Neural cell (in vitro differentiated cells): ENCODE measurements at regions not wholly inside any gene's neighbourhood (a gene's known extent, or its start where the extent isn't known, plus 50 kb on each side); places are given as distances from the start of the nearest gene placed in this dataset.

Experiments
- H2AFZ ChIP-seq: fragments of 200-600, 300-800 bp; sonication (generic), shearing (Covaris generic); 2 replicates; pipeline ENCODE4 v1.6.0; 2014; ENCODE audit warnings: low read depth, mild to moderate bottlenecking, antibody characterized with exemption, low read length, moderate library complexity
- H3F3A ChIP-seq: fragments of 200-600 bp; shearing (Covaris generic); 2 replicates; pipeline ENCODE4 v1.6.1; 2016; ENCODE audit warnings: mild to moderate bottlenecking, moderate library complexity, mixed read lengths, antibody characterized with exemption, low read length; ENCODE audit not compliant: insufficient read depth, poor library complexity, severe bottlenecking
- H3K27ac ChIP-seq: fragments of 200-600, 300-800 bp; sonication (generic), shearing (Covaris generic); 2 replicates; pipeline ENCODE4 v1.5.1; 2014; ENCODE audit warnings: mild to moderate bottlenecking, low read length, moderate library complexity
- H3K27me3 ChIP-seq: fragments of 300-800, 200-600 bp; sonication (generic), shearing (Covaris generic); 2 replicates; pipeline ENCODE4 v1.6.0; 2014; ENCODE audit warnings: mild to moderate bottlenecking, low read depth, low read length, moderate library complexity; ENCODE audit not compliant: insufficient read depth
- H3K36me3 ChIP-seq: fragments of 300-800, 200-600 bp; sonication (generic), shearing (Covaris generic); 2 replicates; pipeline ENCODE4 v1.5.1; 2014; ENCODE audit warnings: mild to moderate bottlenecking, antibody characterized with exemption, low read length, moderate library complexity; ENCODE audit not compliant: insufficient read depth
- H3K4me2 ChIP-seq: fragments of 300-800, 200-600 bp; sonication (generic), shearing (Covaris generic); 2 replicates; pipeline ENCODE4 v1.6.0; 2014; ENCODE audit warnings: mild to moderate bottlenecking, low read length
- H3K4me3 ChIP-seq: fragments of 300-800, 200-600 bp; sonication (generic), shearing (Covaris generic); 2 replicates; pipeline ENCODE4 v1.5.1; 2014; ENCODE audit warnings: mild to moderate bottlenecking, low read length, moderate library complexity
- H3K79me2 ChIP-seq: fragments of 200-600 bp; shearing (Covaris generic); replicated peaks from 2 replicates; pipeline ENCODE4 v1.6.0; 2014; ENCODE audit warnings: mild to moderate bottlenecking, low read length, moderate library complexity; ENCODE audit not compliant: insufficient read depth
- H3K9ac ChIP-seq: fragments of 300-800, 200-600 bp; sonication (generic), shearing (Covaris generic); 2 replicates; pipeline ENCODE4 v1.6.1; 2016; ENCODE audit warnings: mild to moderate bottlenecking, low read length, mixed read lengths
- H3K9me2 ChIP-seq: fragments of 200-600 bp; shearing (Covaris generic); 2 replicates; pipeline ENCODE4 v1.6.1; 2016; ENCODE audit warnings: mild to moderate bottlenecking, low read length, mixed read lengths; ENCODE audit not compliant: insufficient read depth
- H3K9me3 ChIP-seq: fragments of 200-600, 300-800 bp; sonication (generic), shearing (Covaris generic); 2 replicates; pipeline ENCODE4 v1.6.1; 2016; ENCODE audit warnings: mild to moderate bottlenecking, mixed run types, low read length, moderate library complexity, mixed read lengths
- H4K20me1 ChIP-seq: fragments of 200-600 bp; shearing (Covaris generic); 2 replicates; pipeline ENCODE4 v1.6.1; 2016; ENCODE audit warnings: mild to moderate bottlenecking, mixed run types; ENCODE audit not compliant: insufficient read depth
- EP300 ChIP-seq: fragments of 450-650 bp; conservative IDR thresholded peaks from 2 replicates; pipeline ENCODE4 v1.6.1; 2014; ENCODE audit warnings: antibody characterized with exemption, mild to moderate bottlenecking, moderate library complexity; ENCODE audit not compliant: poor library complexity, severe bottlenecking
- EZH2 ChIP-seq: fragments of 200-600, 300-800 bp; shearing (Covaris generic), sonication (generic); IDR thresholded peaks from 2 replicates; pipeline ENCODE4 v1.6.1; 2014; ENCODE audit warnings: antibody characterized with exemption, low read length, borderline replicate concordance, mild to moderate bottlenecking; ENCODE audit not compliant: insufficient read depth, poor library complexity, severe bottlenecking
- MXI1 ChIP-seq: fragments of 450-650 bp; conservative IDR thresholded peaks from 2 replicates; pipeline ENCODE4 v1.6.1; 2014; ENCODE audit warnings: antibody characterized with exemption, mild to moderate bottlenecking; ENCODE audit not compliant: poor library complexity, severe bottlenecking
- POLR2AphosphoS5 ChIP-seq: IDR thresholded peaks from 2 replicates; pipeline ENCODE4 v1.6.1; 2012
- RAD21 ChIP-seq: fragments of 450-650 bp; conservative IDR thresholded peaks from 2 replicates; pipeline ENCODE4 v1.6.1; 2014; ENCODE audit warnings: antibody characterized with exemption, mild to moderate bottlenecking, moderate library complexity
- SMC3 ChIP-seq: fragments of 450-650 bp; conservative IDR thresholded peaks from 2 replicates; pipeline ENCODE4 v1.6.1; 2014; ENCODE audit warnings: antibody characterized with exemption, mild to moderate bottlenecking, moderate library complexity; ENCODE audit not compliant: poor library complexity
- TAF1 ChIP-seq: IDR thresholded peaks from 2 replicates; pipeline ENCODE4 v1.6.1; 2012; ENCODE audit warnings: low read depth
- TF ChIP-seq, protein P1 (sequence below): fragments of 450-650 bp; IDR thresholded peaks from 2 replicates; pipeline ENCODE4 v1.5.1; 2014; ENCODE audit warnings: antibody characterized with exemption, mild to moderate bottlenecking, moderate library complexity; ENCODE audit not compliant: poor library complexity, severe bottlenecking
- TF ChIP-seq, protein P2 (sequence below): IDR thresholded peaks from 2 replicates; pipeline ENCODE4 v1.6.1; 2012; ENCODE audit warnings: borderline replicate concordance

DNA sequence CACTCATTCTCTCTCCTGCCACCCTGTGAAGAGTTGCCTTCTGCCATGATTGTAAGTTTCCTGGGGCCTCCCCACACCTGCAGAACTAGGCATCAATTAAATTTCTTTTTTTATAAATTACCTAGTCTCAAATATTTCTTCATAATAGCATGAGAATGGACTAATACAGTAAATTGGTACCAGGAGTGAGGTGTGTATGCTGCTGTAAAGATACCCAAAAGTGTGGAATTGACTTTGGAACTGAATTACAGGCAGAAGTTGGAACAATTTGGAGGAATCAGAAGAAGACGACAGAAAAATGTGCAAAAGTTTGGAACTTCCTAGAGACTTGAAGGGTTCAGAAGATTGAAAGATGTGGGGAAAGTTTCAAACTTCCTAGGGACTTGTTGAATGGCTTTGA, 308.1 kb upstream of the TMPRSS15 start:
- Histone ChIP-seq H3K4me3 (no peak overlapping the region), H3K9ac (no peak overlapping the region), H3K4me2 (no peak overlapping the region), H3K79me2 (no peaks in the 10 kb centered on the region), H3F3A (no peaks in the 10 kb centered on the region), H3K9me2 (no peaks in the 10 kb centered on the region), H4K20me1 (no peaks in the 10 kb centered on the region), H2AFZ (no peak overlapping the region), H3K36me3 (no peaks in the 10 kb centered on the region), H3K27ac (no peak overlapping the region), H3K9me3 (no peaks in the 10 kb centered on the region), H3K27me3 (no peaks in the 10 kb centered on the region)
- TF ChIP-seq, protein P1, sequence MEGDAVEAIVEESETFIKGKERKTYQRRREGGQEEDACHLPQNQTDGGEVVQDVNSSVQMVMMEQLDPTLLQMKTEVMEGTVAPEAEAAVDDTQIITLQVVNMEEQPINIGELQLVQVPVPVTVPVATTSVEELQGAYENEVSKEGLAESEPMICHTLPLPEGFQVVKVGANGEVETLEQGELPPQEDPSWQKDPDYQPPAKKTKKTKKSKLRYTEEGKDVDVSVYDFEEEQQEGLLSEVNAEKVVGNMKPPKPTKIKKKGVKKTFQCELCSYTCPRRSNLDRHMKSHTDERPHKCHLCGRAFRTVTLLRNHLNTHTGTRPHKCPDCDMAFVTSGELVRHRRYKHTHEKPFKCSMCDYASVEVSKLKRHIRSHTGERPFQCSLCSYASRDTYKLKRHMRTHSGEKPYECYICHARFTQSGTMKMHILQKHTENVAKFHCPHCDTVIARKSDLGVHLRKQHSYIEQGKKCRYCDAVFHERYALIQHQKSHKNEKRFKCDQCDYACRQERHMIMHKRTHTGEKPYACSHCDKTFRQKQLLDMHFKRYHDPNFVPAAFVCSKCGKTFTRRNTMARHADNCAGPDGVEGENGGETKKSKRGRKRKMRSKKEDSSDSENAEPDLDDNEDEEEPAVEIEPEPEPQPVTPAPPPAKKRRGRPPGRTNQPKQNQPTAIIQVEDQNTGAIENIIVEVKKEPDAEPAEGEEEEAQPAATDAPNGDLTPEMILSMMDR: no peak
- TF ChIP-seq SMC3 (no peak), EP300 (no peak), MXI1 (no peak), EZH2 (no peak), TAF1 (no peak), POLR2AphosphoS5 (no peak), RAD21 (no peak)
- TF ChIP-seq, protein P2, sequence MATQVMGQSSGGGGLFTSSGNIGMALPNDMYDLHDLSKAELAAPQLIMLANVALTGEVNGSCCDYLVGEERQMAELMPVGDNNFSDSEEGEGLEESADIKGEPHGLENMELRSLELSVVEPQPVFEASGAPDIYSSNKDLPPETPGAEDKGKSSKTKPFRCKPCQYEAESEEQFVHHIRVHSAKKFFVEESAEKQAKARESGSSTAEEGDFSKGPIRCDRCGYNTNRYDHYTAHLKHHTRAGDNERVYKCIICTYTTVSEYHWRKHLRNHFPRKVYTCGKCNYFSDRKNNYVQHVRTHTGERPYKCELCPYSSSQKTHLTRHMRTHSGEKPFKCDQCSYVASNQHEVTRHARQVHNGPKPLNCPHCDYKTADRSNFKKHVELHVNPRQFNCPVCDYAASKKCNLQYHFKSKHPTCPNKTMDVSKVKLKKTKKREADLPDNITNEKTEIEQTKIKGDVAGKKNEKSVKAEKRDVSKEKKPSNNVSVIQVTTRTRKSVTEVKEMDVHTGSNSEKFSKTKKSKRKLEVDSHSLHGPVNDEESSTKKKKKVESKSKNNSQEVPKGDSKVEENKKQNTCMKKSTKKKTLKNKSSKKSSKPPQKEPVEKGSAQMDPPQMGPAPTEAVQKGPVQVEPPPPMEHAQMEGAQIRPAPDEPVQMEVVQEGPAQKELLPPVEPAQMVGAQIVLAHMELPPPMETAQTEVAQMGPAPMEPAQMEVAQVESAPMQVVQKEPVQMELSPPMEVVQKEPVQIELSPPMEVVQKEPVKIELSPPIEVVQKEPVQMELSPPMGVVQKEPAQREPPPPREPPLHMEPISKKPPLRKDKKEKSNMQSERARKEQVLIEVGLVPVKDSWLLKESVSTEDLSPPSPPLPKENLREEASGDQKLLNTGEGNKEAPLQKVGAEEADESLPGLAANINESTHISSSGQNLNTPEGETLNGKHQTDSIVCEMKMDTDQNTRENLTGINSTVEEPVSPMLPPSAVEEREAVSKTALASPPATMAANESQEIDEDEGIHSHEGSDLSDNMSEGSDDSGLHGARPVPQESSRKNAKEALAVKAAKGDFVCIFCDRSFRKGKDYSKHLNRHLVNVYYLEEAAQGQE: no peak

DNA sequence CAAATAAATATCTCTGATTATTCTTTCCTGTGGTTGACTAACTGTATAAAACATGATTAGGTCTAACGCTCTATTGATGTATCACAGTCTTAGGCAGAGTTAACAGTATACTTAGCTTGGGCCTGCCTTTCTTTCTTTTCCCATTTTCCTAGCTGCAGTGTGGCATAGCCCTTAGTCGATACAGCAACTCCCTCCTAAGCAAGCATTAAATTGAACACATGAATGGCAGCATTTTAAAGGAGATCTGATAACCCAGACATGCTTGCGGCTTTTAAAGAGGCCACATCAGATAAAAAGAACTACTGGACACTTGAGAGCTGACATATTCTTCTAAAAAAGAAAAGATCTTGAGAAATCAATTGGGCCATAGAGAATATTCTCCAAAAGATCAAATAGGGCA, 312.0 kb upstream of the TMPRSS15 start:
- Histone ChIP-seq H3K4me3 (no peak overlapping the region), H3K27me3 (no peaks in the 10 kb centered on the region), H3K9ac (no peak overlapping the region), H3K9me3 (no peaks in the 10 kb centered on the region), H4K20me1 (no peaks in the 10 kb centered on the region), H3K4me2 (no peak overlapping the region), H3K79me2 (no peaks in the 10 kb centered on the region), H2AFZ (no peak overlapping the region), H3K9me2 (no peaks in the 10 kb centered on the region), H3K27ac (no peak overlapping the region), H3F3A (no peaks in the 10 kb centered on the region), H3K36me3 (no peaks in the 10 kb centered on the region)
- TF ChIP-seq, protein P1: no peak
- TF ChIP-seq TAF1 (no peak), RAD21 (no peak), EP300 (no peak), SMC3 (no peak), EZH2 (no peak), POLR2AphosphoS5 (no peak), MXI1 (no peak)
- TF ChIP-seq, protein P2: no peak
